CD4-positive, alpha-beta T cell treated with Interferon alpha-2 for 1 hour (primary cell): ENCODE measurements at regions not wholly inside any gene's neighbourhood (a gene's known extent, or its start where the extent isn't known, plus 50 kb on each side); places are given as distances from the start of the nearest gene placed in this dataset.
"Not testable (repeated sequence)": the region's sequence is repeated elsewhere in the genome, so short reads cannot be mapped to it uniquely, and the experiment has no call there.

Experiments
- DNase-seq, 2 donors: peaks; one replicate each; pipeline ENCODE4 v3.0.0-alpha.2; 2020 to 2022

- no peak for DNase-seq
These were observed 347.1 kb downstream of the UTRN start for GRCh38 chr6:144632266-144632665.

GRCh38 chr6:144633886-144634285, 348.8 kb downstream of the UTRN start:
- DNase-seq, result no peak

- DNase-seq, result no peak
These were observed 349.2 kb downstream of the UTRN start for GRCh38 chr6:144634371-144634770.

- no peak for DNase-seq
These were observed 349.9 kb downstream of the UTRN start for GRCh38 chr6:144635051-144635450.

- DNase-seq, result not testable (repeated sequence)
These were observed 350.9 kb downstream of the UTRN start for GRCh38 chr6:144636025-144636424.

- DNase-seq, result no peak
These were observed 352.4 kb downstream of the UTRN start for GRCh38 chr6:144637541-144637940.

GRCh38 chr6:144639654-144640053, 354.5 kb downstream of the UTRN start:
- no peak for DNase-seq

GRCh38 chr6:144641286-144641685, 356.2 kb downstream of the UTRN start:
- DNase-seq, result no peak

- no peak for DNase-seq
These were observed 359.6 kb downstream of the UTRN start for GRCh38 chr6:144644776-144645175.

GRCh38 chr6:144646093-144647056, 361.2 kb downstream of the UTRN start:
- DNase-seq, result no peak

- no peak for DNase-seq
These were observed 362.4 kb downstream of the UTRN start for GRCh38 chr6:144647406-144647964.

GRCh38 chr6:144647971-144648651, 363.0 kb downstream of the UTRN start:
- no peak for DNase-seq

- no peak for DNase-seq
These were observed 363.9 kb downstream of the UTRN start for GRCh38 chr6:144649085-144649484.

- no peak for DNase-seq
These were observed 366.1 kb downstream of the UTRN start for GRCh38 chr6:144651234-144651633.

GRCh38 chr6:144652292-144652891, 367.3 kb downstream of the UTRN start:
- DNase-seq, result no peak

GRCh38 chr6:144653885-144654505, 368.9 kb downstream of the UTRN start:
- DNase-seq, result peak in 1 of 2 donors; percentile 38

GRCh38 chr6:144654506-144654905, 369.4 kb downstream of the UTRN start:
- no peak for DNase-seq

- DNase-seq, result no peak
These were observed 370.2 kb downstream of the UTRN start for GRCh38 chr6:144655376-144655775.

- no peak for DNase-seq
These were observed 372.6 kb downstream of the UTRN start for GRCh38 chr6:144657691-144658090.

GRCh38 chr6:144659202-144660182, 374.4 kb downstream of the UTRN start:
- peak in 1 of 2 donors; percentile 13 for DNase-seq

- no peak for DNase-seq
These were observed 375.5 kb downstream of the UTRN start for GRCh38 chr6:144660561-144661115.
